Stimulated activated CD4-positive, alpha-beta T cell treated with anti-CD3 and anti-CD28 coated beads, Interleukin-15, amount 100 ng/mL, for 1 hour (primary cell): ENCODE measurements at regions not wholly inside any gene's neighbourhood (a gene's known extent, or its start where the extent isn't known, plus 50 kb on each side); places are given as distances from the start of the nearest gene placed in this dataset.

ENCODE experiments used
- DNase-seq, 2 donors: peaks; one replicate each; pipeline ENCODE4 v3.0.0-alpha.2; 2020; ENCODE audit warnings: low read depth in 1 of 2, low spot score in 1 of 2

DNA sequence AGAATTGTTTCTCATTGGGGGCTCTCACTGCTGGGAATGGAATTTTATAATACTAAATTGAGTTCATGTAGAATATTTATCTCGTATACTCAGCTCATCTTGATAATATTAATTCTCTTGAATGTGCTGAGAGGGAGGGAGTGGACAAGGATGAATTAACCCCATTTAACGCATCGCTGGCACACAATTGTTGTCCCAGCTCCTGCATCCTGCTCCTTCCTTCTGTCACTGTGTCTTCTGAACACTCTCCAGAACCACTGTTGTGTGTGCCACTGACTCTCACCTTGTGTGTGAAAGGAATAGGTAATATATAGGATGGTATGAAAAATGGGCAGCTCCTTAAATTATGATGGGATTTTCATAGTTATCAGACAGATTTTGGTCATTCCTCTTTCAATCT is 267.3 kb downstream of the MTRR start:
- DNase-seq, result no peak

DNA sequence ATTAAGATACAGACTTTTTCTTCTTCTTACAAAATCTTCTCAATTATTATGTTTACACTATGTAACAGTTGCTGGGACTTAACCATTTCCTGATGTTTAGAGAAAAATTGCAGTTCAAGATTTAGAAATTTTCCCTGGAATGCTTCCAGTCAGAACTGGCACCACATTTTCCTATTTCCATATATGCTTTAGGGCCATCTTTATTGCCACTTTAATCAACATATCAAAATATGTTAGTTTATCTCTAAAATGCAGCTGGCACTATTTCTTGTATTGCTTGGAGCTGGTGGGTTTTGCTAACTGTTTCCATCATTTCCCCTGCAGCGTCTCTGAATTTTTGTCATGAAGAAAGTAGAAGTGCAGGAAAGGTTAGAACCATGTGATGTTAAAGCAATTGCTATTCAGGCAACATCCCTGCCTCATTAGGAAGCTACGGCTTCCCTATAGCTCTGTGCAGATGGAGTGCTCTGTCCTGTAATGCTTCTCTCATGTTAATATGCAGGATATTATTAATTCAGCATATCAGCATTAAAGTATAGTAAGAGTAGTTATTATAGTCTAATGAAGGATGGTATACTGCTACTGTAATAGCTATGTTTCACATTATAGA is 269.1 kb downstream of the MTRR start:
- DNase-seq, result no peak

DNA sequence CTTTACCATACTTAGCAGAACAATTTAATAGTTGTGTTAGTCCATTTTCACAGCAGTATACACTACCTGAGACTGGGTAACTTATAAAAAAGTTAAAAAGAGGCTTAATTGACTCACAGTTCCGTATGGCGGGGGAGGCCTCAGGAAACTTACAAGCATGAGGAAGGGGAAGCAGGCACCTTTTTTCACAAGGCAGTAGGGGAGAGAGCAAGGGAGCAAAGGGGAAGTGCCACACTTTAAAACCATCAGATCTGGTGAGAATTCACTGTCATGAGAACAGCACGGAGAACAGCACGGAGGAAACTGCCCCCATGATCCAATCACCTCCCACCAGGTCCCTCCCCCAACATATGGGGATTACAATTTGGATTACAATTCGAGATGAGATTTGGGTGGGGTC is 269.9 kb downstream of the MTRR start:
- no peak for DNase-seq

DNA sequence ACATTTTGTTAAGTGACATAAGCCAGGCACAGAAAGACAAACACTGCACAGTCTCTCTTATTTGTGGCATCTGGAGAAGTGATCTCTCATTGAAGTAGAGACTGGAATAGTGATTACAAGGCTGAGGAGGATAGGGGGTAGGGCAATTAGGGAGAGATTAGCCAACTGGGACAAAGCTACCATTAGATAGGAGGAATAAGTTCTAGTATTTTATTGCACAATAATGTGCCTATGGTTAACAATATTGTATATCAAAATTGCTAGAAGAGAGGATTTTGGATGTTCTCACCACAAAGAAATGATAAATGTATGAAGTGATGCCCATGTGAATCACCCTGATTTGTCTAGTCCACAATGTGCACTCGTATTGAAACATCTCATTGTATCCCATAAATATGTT is 281.8 kb downstream of the MTRR start:
- no peak for DNase-seq

DNA sequence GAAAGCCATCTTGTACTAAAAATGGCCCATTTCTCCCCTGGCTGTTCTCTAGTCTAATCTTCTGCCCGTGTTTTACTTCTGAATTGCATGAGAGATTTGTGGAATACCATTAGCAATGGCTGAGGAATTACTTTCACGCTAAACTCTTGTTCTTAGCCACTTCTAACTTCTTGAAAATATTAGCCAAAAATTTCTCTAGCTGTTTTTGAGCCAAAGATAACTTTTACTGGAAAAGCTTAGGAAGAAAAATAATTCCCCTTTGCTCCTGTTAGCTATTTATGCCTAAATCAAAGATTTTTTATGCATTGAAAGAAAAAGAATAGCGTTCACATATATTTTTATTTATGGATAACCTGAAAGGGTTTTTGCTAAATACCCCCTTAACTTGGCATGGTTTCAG is 287.8 kb downstream of the MTRR start:
- no peak for DNase-seq

DNA sequence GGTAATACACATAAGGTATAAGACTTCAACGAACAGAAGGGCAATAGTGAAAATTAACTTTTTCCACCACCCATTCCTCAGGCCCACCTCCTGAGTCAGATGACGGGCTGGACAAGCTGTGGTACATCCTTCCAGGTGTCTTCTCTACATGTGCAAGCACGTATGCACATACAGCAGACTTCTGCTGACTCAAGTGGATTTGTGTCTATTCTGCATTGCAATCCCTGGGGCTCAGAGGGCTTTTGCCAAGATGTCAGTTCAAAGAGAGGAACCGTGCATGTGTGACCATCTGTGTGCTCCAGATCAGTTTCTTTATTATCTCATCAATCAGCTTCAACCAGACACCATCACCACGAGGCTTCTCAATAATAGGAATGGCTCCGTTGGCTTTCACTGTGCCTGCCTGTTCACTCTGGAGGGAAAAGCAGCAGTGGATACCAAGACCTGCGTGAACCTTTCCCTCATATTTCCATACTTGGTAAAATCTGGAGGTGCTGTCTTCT is 288.4 kb downstream of the MTRR start:
- DNase-seq, result no peak

DNA sequence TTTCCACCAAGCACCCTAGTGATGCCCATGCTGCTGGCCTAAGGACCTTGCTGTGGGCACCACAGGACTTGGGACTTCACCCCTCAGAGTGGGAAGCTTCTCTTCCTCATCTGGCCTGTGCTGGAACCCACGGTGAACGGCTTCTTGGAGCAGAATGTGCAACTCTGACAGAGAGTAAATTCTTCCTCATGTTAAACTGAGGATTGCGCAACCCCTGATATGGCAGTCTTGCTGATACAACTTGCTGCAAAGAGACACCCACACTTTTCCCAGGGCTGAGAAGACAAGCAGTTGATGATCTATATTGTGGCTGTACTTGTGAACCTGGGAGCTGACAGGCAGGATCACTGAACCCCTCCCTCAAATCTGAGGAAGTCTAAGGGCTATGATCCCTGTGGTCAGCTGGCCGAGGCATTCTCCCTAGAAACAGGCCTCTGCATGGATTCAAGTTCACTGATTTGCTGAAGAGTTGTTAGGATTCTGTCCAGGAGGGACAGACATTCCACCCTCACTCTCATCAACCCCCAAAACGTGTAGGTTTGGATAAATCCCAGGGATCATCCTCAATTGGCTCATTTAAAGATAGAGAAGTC is 307.2 kb downstream of the MTRR start:
- no peak for DNase-seq

DNA sequence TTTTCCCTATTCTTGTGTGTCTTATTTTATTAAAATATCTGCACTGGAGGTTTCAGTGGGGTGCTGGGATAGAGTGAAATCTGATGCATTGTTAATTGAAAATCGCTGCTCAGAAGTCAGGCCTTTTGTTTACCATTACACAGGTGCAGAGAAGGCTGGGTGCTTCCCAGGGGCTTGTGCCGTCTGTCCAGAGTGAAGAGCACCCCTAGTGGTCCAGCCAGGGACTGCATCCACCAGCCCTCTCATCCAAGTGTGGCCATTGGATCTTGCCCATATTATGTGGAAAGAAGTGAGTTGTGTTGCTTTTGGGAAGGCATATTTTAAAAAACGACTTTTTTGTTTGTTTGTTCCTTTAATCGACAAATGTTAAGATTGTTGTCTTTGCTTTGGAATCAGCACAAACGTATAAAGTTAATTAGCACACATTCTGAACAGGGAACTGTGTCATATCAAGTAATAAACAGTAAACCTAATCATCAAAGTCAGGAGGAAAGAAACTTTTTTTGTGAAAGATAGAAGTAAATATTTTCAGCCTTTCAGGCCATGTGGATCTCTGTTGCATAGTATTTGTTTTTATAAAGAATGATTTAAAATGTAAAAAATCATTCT is 315.6 kb downstream of the MTRR start:
- DNase-seq, result peak in 1 of 2 donors; percentile 7

DNA sequence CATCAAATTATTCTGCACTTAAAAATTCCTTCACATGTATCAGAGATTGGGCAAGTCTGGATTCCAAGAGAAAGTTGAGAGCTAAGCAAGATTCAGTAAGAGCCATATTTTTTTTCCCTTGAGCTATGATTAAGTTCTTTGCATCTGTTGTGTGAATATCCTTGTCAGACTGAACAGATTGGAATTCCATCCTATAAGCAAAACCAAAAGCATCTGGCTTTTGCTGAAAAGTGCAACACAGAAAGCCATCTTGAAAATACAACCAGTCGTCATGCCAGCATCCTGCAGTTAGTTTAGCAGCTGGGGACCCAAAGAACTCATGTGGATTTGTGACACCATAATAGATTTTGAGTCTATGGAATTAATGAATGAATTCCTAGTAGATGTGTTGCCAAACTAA is 316.9 kb downstream of the MTRR start:
- DNase-seq, result no peak

DNA sequence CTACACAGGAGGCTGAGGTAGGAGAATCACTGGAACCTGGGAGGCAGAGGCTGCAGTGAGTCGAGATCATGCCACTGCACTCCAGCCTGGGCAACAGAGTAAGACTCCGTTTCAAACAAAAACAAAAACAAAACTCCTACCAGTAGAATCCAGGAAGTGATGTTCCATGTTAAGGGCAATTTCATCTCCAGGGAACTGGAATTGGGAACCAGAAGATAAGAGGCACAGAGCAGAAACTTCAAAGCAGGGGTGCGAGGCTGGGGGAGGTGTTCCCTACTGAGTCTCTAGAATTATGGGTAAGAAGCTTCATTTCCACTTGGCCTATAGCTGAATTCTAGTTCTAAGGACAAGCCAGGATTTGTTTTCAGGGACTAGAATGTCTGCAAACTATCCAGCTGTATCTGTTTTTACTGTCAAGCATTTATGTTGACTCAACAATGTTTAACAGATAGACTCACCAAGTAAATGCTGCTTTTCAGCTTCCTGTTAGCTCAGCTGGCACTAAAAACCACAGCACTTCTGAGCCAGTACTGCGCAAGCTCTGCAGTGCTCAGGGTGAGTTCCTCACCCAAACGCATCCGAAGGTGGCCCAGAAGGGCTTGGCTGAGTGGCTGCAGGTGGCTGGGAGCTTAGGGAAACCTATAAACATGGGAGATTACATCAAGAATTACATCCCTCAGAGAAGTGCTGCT is 320.1 kb downstream of the MTRR start:
- DNase-seq, result no peak

DNA sequence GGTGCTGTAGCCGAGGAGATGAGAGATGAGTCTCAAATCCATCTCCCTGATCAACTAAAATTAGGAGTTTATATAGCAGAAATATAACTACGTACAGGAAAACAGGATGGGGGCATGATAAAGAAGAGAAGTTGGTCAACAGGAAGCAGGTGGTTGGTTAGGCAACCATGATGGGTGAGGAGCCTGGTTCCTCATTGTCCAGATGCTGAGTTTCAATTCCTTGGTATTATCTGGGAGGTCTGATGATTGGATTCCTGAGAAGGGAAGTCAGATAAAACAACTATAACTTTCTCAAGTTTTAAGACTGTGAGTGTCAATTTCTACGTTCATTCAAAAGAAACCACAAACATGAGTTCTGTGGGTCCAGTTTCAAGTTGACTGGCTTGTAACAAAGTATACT is 323.9 kb downstream of the MTRR start:
- no peak for DNase-seq

DNA sequence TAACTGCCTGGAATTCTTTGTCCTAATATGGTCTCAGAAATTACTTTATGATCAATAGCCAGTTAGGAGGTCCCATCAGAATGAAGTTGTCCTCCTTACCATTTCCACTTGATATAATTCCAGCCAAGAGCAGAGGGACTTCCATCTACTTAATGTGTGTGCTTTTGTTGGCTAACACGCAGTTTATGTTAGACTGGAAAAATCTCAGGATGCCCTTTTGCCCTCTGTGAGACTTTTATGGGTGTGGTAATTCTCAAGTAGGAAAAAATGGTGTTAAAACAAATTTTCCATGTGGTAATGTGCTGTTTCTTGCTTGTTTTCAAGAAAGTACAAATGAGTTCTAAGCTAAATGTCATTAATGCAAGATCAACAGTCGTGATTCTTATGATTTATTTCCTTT is 327.1 kb downstream of the MTRR start:
- DNase-seq, result no peak

DNA sequence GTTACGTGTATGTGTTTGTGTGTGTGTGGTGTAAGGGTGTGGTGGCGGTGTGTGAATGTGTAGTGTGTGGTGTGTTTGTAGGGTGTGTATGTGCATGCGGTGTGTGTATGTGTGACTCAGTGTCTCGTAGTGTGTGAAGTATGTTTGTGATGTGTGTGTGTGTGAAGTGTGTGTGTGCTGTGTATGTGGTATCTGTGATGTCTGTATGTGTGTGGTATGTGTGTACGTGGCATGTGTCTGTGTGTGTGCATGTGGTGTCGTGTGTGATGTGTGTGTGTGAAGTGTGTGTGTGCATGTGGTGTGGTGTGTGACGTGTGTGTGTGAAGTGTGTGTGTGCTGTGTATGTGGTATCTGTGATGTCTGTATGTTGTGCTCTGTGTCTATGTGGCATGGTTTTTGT is 339.4 kb downstream of the MTRR start:
- DNase-seq, result no peak

DNA sequence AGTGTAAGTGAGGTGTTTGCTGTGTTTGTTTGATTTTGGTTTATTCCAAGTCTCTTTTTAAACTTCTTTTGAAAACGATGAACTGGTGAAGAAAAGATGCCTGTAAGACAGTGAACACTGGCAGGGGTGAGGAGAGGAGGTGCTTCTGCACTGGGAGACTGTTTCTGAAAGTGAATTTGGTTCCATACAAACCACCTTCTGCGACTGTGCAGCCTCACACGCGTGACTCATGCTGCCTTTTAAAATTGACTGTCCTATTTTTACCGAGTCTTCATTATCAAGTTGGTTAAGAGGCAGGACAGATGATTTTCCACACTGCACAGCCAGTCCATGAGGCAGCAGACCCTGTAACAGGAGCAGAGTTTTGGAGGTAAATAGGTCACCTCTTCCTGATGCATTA is 340.6 kb downstream of the MTRR start:
- DNase-seq, result no peak

DNA sequence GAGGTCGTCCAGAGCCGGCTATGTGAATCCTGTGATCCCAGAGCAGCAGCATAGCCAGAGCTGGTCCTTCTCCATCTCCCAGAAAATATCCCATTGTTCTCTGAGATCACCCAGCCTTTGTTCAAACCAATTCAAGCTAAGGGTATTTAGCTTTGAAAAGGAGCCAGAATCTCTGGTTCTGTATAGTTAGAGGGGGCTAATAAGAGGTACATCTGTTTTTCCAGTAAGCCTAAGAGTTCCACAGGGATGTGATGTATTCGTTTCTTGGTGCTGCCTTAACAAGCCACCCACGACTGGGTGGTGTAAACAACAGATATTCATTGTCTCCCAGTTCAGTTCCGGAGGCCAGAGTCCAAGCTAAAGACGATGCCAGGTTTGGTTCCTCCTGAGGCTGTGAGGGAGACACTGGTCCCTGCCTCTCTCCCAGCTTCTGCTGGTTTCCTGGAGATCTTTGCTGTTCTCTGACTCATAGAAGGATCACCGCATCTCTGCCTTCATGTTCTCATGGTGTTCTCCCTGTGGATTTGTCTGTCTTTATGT is 344.8 kb downstream of the MTRR start:
- DNase-seq, result no peak

DNA sequence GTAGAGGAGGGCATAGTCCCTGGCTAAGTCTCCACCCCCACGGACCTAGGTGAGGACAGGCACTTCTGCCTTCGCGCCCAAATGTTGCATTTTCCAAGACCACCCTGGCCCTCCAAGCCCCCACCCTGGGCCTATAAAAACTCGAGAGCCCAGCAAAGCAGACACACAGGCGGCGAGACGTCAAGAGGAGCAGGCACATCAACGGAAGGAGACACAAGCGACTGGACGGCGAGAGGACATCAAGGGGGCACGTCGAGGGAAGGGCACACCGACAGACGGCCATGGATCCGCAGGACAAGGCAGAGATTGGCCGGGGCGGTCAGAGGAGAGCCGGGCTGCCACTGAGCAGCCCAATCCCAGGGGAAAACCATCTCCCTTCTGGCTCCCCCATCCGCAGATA is 348.0 kb downstream of the MTRR start:
- DNase-seq, result no peak

DNA sequence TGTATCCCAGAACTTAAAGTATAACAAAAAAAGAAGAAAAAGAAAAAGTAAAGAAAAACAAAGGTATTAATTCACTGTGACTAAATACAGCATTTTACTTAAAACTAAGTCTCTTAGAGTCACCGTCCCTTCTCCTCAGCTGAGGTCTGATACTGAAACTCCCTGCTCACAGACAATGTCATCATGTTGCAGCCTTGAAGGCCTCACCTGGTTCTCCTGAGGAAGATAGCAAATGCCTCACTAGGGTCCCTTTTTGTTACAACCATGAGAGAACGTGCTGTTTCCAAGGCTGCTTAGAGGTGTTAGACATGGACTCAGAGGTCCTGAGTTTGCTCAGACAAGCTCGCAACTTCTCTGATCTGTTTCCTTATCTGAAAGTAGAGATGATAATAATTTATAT is 357.2 kb downstream of the MTRR start:
- DNase-seq, result no peak

DNA sequence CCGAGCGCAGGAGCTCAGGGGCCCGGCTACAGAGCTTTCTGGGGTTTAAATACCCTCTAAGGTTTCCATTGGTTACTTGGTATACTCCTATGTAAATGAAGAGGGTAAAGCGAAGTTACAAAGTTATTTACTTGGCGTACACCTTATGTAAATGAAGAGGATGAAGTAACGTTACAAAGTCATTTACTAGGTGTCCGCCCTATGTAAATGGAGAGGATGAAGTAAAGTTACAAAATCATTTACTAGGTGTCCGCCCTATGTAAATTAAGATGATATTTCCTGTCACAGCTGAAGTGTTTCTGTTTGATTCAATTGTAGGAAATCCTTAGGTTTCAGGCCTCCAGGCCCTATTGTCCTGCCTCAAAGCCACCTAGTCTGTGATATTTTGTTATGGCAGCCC is 358.2 kb downstream of the MTRR start:
- no peak for DNase-seq

DNA sequence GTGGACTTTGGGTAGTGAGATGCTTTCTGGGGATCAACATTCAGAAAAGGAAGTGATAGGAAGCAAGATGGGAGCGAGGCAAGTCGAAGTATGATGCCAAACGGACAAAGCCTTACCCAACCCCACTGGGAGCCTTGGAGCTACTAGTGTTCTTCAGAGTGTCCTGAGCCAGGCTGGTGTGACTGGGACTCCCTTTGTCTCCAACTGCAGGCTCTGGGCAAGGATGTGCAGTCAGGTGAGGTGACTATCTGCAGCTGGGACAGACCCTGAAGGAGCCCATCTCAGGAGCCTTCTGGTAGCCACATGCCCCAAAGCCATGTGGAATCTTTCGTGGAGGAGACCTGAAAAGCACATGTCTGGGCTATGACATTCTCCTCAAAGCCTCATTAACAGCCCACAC is 360.6 kb downstream of the MTRR start:
- no peak for DNase-seq

DNA sequence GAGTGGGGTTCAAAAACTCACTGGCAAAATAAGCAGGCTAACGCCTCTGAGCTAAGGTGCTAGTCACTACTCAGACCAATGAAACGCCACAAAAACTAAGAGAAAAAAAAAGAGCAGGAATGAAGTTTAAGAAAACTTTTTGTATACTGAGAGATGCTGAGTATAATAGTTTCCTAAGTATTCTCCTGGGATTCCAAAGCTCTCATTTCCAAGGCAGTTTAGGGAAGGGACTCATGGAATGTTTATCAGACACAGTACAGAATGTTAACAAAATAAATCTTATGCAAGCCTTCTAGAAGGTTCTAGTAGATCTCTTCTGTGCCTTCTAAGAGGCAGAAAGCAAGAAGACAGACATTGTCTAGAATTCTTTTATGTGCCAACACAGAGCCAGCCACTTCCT is 361.9 kb downstream of the MTRR start:
- no peak for DNase-seq

DNA sequence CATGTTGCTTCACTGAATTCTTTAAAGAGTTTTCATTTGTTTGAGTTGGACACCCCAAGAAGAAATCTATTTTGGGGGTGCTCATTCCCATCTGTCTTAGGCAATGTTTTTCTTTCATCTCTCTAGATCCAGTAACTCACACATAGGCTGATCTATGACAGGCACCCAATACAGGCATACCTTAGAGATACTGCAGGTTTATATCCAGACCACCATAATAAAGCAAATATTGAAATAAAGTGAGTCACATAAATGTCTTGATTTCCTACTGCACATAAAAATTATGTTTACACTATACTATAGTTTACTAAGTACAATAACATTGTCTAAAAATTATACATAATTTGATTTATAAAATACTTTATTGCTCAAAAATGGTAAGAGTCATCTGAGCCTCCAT is 364.5 kb downstream of the MTRR start:
- no peak for DNase-seq

DNA sequence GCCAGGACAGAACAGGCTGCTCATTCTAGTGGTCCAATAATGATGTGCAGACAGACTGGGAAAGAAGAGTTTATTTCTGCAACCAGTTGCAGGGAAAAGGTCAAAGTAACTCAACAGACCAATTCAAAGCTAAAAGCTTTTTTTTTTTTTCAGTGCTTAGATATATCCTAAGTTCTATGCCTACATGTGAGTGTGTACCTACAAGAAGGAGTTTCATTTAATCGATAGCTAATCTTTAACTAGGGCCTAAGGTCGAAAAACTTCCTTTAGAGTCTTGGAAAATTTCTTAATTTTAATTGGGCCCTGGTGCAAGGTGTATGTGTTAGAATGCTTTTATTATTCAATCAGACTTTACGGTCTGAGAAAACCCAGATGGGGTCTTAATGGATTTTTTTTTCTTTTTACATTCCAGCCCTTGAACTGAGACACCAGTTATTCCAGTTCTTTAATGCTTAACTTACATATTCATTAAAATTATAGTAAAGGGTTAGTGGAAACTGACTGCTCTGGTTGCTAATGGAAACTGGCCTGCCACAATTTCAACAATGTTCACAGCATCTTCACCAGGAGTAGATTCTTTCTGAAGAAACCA is 365.3 kb downstream of the MTRR start:
- DNase-seq, result no peak
